Neural cell (in vitro differentiated cells): ENCODE measurements at regions not wholly inside any gene's neighbourhood (a gene's known extent, or its start where the extent isn't known, plus 50 kb on each side); places are given as distances from the start of the nearest gene placed in this dataset.
"Not testable (repeated sequence)": the region's sequence is repeated elsewhere in the genome, so short reads cannot be mapped to it uniquely, and the experiment has no call there.

Source experiments
- H2AFZ ChIP-seq: fragments of 200-600, 300-800 bp; sonication (generic), shearing (Covaris generic); 2 replicates; pipeline ENCODE4 v1.6.0; 2014; ENCODE audit warnings: low read depth, mild to moderate bottlenecking, antibody characterized with exemption, low read length, moderate library complexity
- H3F3A ChIP-seq: fragments of 200-600 bp; shearing (Covaris generic); 2 replicates; pipeline ENCODE4 v1.6.1; 2016; ENCODE audit warnings: mild to moderate bottlenecking, moderate library complexity, mixed read lengths, antibody characterized with exemption, low read length; ENCODE audit not compliant: insufficient read depth, poor library complexity, severe bottlenecking
- H3K27ac ChIP-seq: fragments of 200-600, 300-800 bp; sonication (generic), shearing (Covaris generic); 2 replicates; pipeline ENCODE4 v1.5.1; 2014; ENCODE audit warnings: mild to moderate bottlenecking, low read length, moderate library complexity
- H3K27me3 ChIP-seq: fragments of 300-800, 200-600 bp; sonication (generic), shearing (Covaris generic); 2 replicates; pipeline ENCODE4 v1.6.0; 2014; ENCODE audit warnings: mild to moderate bottlenecking, low read depth, low read length, moderate library complexity; ENCODE audit not compliant: insufficient read depth
- H3K36me3 ChIP-seq: fragments of 300-800, 200-600 bp; sonication (generic), shearing (Covaris generic); 2 replicates; pipeline ENCODE4 v1.5.1; 2014; ENCODE audit warnings: mild to moderate bottlenecking, antibody characterized with exemption, low read length, moderate library complexity; ENCODE audit not compliant: insufficient read depth
- H3K4me2 ChIP-seq: fragments of 300-800, 200-600 bp; sonication (generic), shearing (Covaris generic); 2 replicates; pipeline ENCODE4 v1.6.0; 2014; ENCODE audit warnings: mild to moderate bottlenecking, low read length
- H3K4me3 ChIP-seq: fragments of 300-800, 200-600 bp; sonication (generic), shearing (Covaris generic); 2 replicates; pipeline ENCODE4 v1.5.1; 2014; ENCODE audit warnings: mild to moderate bottlenecking, low read length, moderate library complexity
- H3K79me2 ChIP-seq: fragments of 200-600 bp; shearing (Covaris generic); replicated peaks from 2 replicates; pipeline ENCODE4 v1.6.0; 2014; ENCODE audit warnings: mild to moderate bottlenecking, low read length, moderate library complexity; ENCODE audit not compliant: insufficient read depth
- H3K9ac ChIP-seq: fragments of 300-800, 200-600 bp; sonication (generic), shearing (Covaris generic); 2 replicates; pipeline ENCODE4 v1.6.1; 2016; ENCODE audit warnings: mild to moderate bottlenecking, low read length, mixed read lengths
- H3K9me2 ChIP-seq: fragments of 200-600 bp; shearing (Covaris generic); 2 replicates; pipeline ENCODE4 v1.6.1; 2016; ENCODE audit warnings: mild to moderate bottlenecking, low read length, mixed read lengths; ENCODE audit not compliant: insufficient read depth
- H3K9me3 ChIP-seq: fragments of 200-600, 300-800 bp; sonication (generic), shearing (Covaris generic); 2 replicates; pipeline ENCODE4 v1.6.1; 2016; ENCODE audit warnings: mild to moderate bottlenecking, mixed run types, low read length, moderate library complexity, mixed read lengths
- H4K20me1 ChIP-seq: fragments of 200-600 bp; shearing (Covaris generic); 2 replicates; pipeline ENCODE4 v1.6.1; 2016; ENCODE audit warnings: mild to moderate bottlenecking, mixed run types; ENCODE audit not compliant: insufficient read depth
- EP300 ChIP-seq: fragments of 450-650 bp; conservative IDR thresholded peaks from 2 replicates; pipeline ENCODE4 v1.6.1; 2014; ENCODE audit warnings: antibody characterized with exemption, mild to moderate bottlenecking, moderate library complexity; ENCODE audit not compliant: poor library complexity, severe bottlenecking
- EZH2 ChIP-seq: fragments of 200-600, 300-800 bp; shearing (Covaris generic), sonication (generic); IDR thresholded peaks from 2 replicates; pipeline ENCODE4 v1.6.1; 2014; ENCODE audit warnings: antibody characterized with exemption, low read length, borderline replicate concordance, mild to moderate bottlenecking; ENCODE audit not compliant: insufficient read depth, poor library complexity, severe bottlenecking
- MXI1 ChIP-seq: fragments of 450-650 bp; conservative IDR thresholded peaks from 2 replicates; pipeline ENCODE4 v1.6.1; 2014; ENCODE audit warnings: antibody characterized with exemption, mild to moderate bottlenecking; ENCODE audit not compliant: poor library complexity, severe bottlenecking
- POLR2AphosphoS5 ChIP-seq: IDR thresholded peaks from 2 replicates; pipeline ENCODE4 v1.6.1; 2012
- RAD21 ChIP-seq: fragments of 450-650 bp; conservative IDR thresholded peaks from 2 replicates; pipeline ENCODE4 v1.6.1; 2014; ENCODE audit warnings: antibody characterized with exemption, mild to moderate bottlenecking, moderate library complexity
- REST ChIP-seq: IDR thresholded peaks from 2 replicates; pipeline ENCODE4 v1.6.1; 2012; ENCODE audit warnings: borderline replicate concordance
- SMC3 ChIP-seq: fragments of 450-650 bp; conservative IDR thresholded peaks from 2 replicates; pipeline ENCODE4 v1.6.1; 2014; ENCODE audit warnings: antibody characterized with exemption, mild to moderate bottlenecking, moderate library complexity; ENCODE audit not compliant: poor library complexity
- TAF1 ChIP-seq: IDR thresholded peaks from 2 replicates; pipeline ENCODE4 v1.6.1; 2012; ENCODE audit warnings: low read depth
- TF ChIP-seq, protein P1 (sequence below): fragments of 450-650 bp; IDR thresholded peaks from 2 replicates; pipeline ENCODE4 v1.5.1; 2014; ENCODE audit warnings: antibody characterized with exemption, mild to moderate bottlenecking, moderate library complexity; ENCODE audit not compliant: poor library complexity, severe bottlenecking

GRCh38 chr4:95949136-95949765, 109.4 kb downstream of the PDHA2 start:
- no peaks in the 10 kb centered on the region for H3K79me2 ChIP-seq
- no peaks in the 10 kb centered on the region for H3K27me3 ChIP-seq
- no peaks in the 10 kb centered on the region for H3K9me2 ChIP-seq
- H3K4me2 ChIP-seq: no peak overlapping the region
- H3K36me3 ChIP-seq: no peaks in the 10 kb centered on the region
- no peaks in the 10 kb centered on the region for H4K20me1 ChIP-seq
- H3K27ac ChIP-seq: no peak overlapping the region
- TF ChIP-seq SMC3: no peak
- TF ChIP-seq EZH2: no peak
- TF ChIP-seq TAF1: no peak
- no peak for TF ChIP-seq EP300
- TF ChIP-seq POLR2AphosphoS5: no peak
- TF ChIP-seq MXI1: no peak
- no peak for TF ChIP-seq REST
- TF ChIP-seq RAD21: no peak
- H3K4me3 ChIP-seq: no peak overlapping the region
- H2AFZ ChIP-seq: no peak overlapping the region
- H3K9me3 ChIP-seq: peaks cover 3% of the 10 kb centered on the region
- H3F3A ChIP-seq: no peaks in the 10 kb centered on the region
- H3K9ac ChIP-seq: no peak overlapping the region

GRCh38 chr4:95949808-95950207, 109.9 kb downstream of the PDHA2 start:
- Histone ChIP-seq H3K36me3 (no peaks in the 10 kb centered on the region), H3K79me2 (no peaks in the 10 kb centered on the region), H3K27ac (no peak overlapping the region), H3F3A (no peaks in the 10 kb centered on the region), H4K20me1 (no peaks in the 10 kb centered on the region), H3K27me3 (no peaks in the 10 kb centered on the region), H3K4me3 (no peak overlapping the region), H3K4me2 (no peak overlapping the region), H3K9ac (no peak overlapping the region), H3K9me3 (peaks cover 3% of the 10 kb centered on the region), H3K9me2 (no peaks in the 10 kb centered on the region), H2AFZ (no peak overlapping the region)
- TF ChIP-seq TAF1: no peak
- TF ChIP-seq POLR2AphosphoS5: no peak
- TF ChIP-seq, protein P1, sequence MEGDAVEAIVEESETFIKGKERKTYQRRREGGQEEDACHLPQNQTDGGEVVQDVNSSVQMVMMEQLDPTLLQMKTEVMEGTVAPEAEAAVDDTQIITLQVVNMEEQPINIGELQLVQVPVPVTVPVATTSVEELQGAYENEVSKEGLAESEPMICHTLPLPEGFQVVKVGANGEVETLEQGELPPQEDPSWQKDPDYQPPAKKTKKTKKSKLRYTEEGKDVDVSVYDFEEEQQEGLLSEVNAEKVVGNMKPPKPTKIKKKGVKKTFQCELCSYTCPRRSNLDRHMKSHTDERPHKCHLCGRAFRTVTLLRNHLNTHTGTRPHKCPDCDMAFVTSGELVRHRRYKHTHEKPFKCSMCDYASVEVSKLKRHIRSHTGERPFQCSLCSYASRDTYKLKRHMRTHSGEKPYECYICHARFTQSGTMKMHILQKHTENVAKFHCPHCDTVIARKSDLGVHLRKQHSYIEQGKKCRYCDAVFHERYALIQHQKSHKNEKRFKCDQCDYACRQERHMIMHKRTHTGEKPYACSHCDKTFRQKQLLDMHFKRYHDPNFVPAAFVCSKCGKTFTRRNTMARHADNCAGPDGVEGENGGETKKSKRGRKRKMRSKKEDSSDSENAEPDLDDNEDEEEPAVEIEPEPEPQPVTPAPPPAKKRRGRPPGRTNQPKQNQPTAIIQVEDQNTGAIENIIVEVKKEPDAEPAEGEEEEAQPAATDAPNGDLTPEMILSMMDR: no peak
- no peak for TF ChIP-seq SMC3
- TF ChIP-seq RAD21: no peak
- TF ChIP-seq EP300: no peak
- TF ChIP-seq MXI1: no peak
- no peak for TF ChIP-seq REST
- TF ChIP-seq EZH2: no peak

DNA sequence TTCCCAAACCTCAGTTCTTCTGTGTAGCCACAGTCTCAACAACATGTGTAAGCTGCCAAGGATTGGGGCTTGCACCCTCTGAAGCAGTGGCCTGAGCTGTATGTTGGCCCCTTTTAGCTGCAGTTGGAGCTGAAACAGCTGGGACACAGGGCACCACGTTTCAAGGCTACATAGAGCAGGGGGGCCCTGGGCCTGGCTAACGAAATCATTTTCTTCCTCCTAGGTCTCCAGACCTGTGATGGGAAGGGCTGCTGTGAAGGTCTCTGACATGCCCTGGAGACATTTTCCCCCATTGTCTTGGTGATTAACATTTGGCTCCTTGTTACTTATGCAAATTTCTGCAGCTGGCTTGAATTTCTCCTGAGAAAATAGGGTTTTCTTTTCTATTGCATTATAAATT, 112.6 kb downstream of the PDHA2 start:
- not testable (repeated sequence) for H2AFZ ChIP-seq, H3K9me2 ChIP-seq, H3K4me2 ChIP-seq, H3K9ac ChIP-seq, H4K20me1 ChIP-seq, H3K27me3 ChIP-seq, H3K27ac ChIP-seq, H3K9me3 ChIP-seq, H3K79me2 ChIP-seq, H3K4me3 ChIP-seq, H3K36me3 ChIP-seq, H3F3A ChIP-seq
